Mesodermal cell (in vitro differentiated cells): ENCODE measurements at regions not wholly inside any gene's neighbourhood (a gene's known extent, or its start where the extent isn't known, plus 50 kb on each side); places are given as distances from the start of the nearest gene placed in this dataset.

Experiments
- H3K27ac ChIP-seq: 2 replicates; pipeline ENCODE4 v1.7.0; 2013; ENCODE audit warnings: mild to moderate bottlenecking, low read depth, low read length, moderate library complexity; ENCODE audit not compliant: severe bottlenecking
- H3K36me3 ChIP-seq: 2 replicates; pipeline ENCODE4 v1.7.1; 2013; ENCODE audit warnings: mild to moderate bottlenecking, low read length, moderate library complexity; ENCODE audit not compliant: control insufficient read depth, insufficient read depth
- H3K4me1 ChIP-seq: one replicate; pipeline ENCODE4 v1.7.1; 2013; ENCODE audit warnings: mild to moderate bottlenecking, low read length; ENCODE audit not compliant: insufficient read depth, control insufficient read depth, poor library complexity, severe bottlenecking
- H3K4me3 ChIP-seq: 2 replicates; pipeline ENCODE4 v1.7.0; 2013; ENCODE audit warnings: low read length, control low read depth, mild to moderate bottlenecking; ENCODE audit not compliant: insufficient read depth, poor library complexity, severe bottlenecking; ENCODE audit errors: extremely low read depth
- H3K9me3 ChIP-seq: 2 replicates; pipeline ENCODE4 v1.7.1; 2013; ENCODE audit warnings: mild to moderate bottlenecking, low read length, moderate library complexity; ENCODE audit not compliant: control insufficient read depth
- WGBS, 2 experiments: methylation state at CpG; one replicate each; pipeline ENCODE4 v1.1.5; 2013; ENCODE audit warnings: missing lambda C conversion rate in 2 of 2; ENCODE audit not compliant: insufficient coverage in 2 of 2; 5-methylcytosine and 5-hydroxymethylcytosine counted together

DNA sequence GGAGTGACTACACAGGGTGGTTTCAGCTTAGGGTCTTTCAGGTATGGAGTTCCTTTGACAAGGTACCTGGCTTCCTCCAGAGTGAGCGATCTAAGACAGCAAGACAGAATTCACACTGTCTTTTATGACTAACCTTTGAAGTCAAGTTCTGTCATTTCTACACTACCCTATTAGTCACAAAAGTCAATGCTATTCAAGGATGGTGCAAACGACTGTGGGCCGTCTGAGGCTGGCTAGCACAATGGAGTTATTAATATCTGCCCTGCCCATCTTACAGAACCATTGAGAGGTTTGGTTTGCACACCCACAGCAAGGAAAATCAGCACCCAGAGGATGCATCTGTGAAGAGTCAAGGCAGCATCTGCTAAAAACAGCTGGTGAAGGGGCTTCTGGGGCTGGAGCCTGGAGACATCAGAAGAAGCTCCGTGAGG is 62.9 kb upstream of the XCR1 start:
- H3K36me3 ChIP-seq, result no peaks in the 10 kb centered on the region
- 81 to 88% methylated on average over 2 of the region's 4 CpGs for WGBS, 2 experiments
- no peak overlapping the region for H3K27ac ChIP-seq
- no peaks in the 10 kb centered on the region for H3K4me1 ChIP-seq
- H3K9me3 ChIP-seq, result no peaks in the 10 kb centered on the region
- H3K4me3 ChIP-seq, result no peak overlapping the region

DNA sequence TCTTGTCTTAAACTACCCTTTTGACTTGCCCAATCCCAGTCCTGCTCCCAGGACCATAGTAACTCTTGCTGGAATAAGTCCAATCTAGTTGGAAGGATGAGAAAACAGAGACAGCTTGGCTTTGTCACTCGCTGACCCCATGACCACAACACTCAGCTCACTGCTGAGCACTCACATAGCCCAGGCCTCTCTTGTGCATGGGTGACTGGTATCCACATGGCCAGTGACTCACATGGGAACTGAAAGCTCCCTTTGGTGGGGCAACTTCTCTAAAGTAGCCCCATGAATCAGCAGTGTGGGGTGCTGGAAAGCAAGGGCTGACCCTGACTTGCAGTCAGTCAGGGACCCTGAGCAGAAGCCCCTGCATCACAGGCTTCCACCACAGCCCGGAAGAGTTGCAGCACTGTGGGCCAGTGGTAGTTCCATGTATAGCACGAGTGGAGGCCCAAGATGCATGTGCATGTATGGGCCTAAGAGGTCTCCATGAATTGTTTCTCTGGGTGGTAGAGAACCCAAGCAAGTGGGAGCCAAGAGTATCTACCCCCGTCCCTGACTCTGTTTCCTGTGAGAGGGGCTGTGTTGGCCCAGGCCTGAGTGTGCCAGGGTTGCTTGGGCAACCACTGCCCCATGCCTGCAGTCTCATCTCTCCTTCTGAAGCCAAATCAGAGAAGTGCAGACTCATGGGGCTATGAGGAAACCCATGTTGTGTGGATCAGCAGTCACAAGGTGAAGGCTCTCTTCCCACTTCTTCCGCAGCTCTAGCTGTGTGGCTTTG is 62.1 kb upstream of the XCR1 start:
- no peaks in the 10 kb centered on the region for H3K36me3 ChIP-seq
- no peaks in the 10 kb centered on the region for H3K4me1 ChIP-seq
- H3K27ac ChIP-seq, result no peak overlapping the region
- H3K9me3 ChIP-seq, result no peaks in the 10 kb centered on the region
- no peak overlapping the region for H3K4me3 ChIP-seq
- WGBS, 2 experiments, result 91 to 94% methylated on average over 4 of the region's 5 CpGs

DNA sequence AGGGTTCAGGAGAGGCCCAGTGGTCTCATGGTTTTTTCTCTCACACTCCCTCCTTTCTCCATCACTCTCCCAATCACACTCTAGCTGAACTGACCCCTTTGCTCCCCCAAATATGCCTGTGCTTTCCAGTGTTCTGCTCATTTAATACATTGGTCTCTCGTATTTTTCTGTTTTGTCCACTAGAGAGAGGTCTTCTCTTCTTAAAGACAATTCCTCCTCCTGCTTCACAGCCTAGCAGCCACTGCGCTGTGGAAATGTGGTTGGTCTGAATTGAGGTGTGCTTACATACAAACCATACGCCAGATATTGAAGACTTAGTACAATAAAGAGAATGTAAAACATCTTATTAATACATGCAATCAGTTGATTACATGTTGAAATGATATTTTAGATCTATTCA is 60.6 kb upstream of the XCR1 start:
- Histone ChIP-seq H3K27ac (no peak overlapping the region), H3K9me3 (no peaks in the 10 kb centered on the region), H3K4me3 (no peak overlapping the region), H3K4me1 (peaks cover 3% of the 10 kb centered on the region), H3K36me3 (no peaks in the 10 kb centered on the region)
- no CpG with 5 or more reads among the region's 3 CpGs for WGBS, 2 experiments

- 85 to 95% methylated on average over 2 of the region's 5 CpGs for WGBS, 2 experiments
- Histone ChIP-seq H3K27ac (no peak overlapping the region), H3K4me1 (peaks cover 3% of the 10 kb centered on the region), H3K36me3 (no peaks in the 10 kb centered on the region), H3K4me3 (no peak overlapping the region), H3K9me3 (no peaks in the 10 kb centered on the region)
These were observed 59.7 kb upstream of the XCR1 start for GRCh38 chr3:46086986-46087385.

- WGBS, 2 experiments, result 80 to 88% methylated on average over 4 of the region's 4 CpGs
- H3K36me3 ChIP-seq, result no peaks in the 10 kb centered on the region
- peaks cover 3% of the 10 kb centered on the region for H3K4me1 ChIP-seq
- no peak overlapping the region for H3K27ac ChIP-seq
- H3K9me3 ChIP-seq, result no peaks in the 10 kb centered on the region
- no peak overlapping the region for H3K4me3 ChIP-seq
These were observed 58.8 kb upstream of the XCR1 start for GRCh38 chr3:46086083-46086437.

DNA sequence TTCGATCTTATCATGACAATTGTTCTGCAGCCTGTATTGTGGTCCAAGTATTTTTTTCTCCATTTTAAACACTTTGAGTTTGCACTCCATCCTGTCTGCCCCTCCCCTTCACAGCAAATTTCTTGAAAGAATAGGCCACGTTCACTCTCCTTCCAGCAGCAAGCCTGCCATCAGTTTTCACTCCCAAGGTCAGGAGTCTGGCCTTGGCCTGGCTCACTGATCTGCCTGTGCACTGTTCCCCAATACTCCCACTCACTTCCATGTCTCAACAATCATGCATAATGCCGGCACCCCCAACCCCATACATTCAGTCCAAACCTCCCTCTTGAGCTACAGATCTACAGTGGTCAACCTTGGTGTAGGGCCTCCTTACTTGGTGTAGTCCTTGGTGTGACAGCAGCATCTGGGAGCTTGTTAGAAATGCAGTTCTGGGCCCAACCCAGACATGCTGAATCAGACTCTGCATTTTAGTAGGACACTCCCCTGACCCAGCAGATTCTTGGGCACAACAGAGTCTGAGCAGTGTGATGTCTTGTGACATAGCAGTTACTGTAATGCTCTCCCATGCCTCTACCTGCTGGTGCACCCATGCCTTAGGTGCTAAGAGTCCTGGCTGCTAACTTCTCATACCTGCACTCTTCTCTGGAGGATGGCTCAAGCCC is 58.3 kb upstream of the XCR1 start:
- Histone ChIP-seq H3K9me3 (no peaks in the 10 kb centered on the region), H3K36me3 (no peaks in the 10 kb centered on the region), H3K27ac (no peak overlapping the region), H3K4me1 (peaks cover 3% of the 10 kb centered on the region), H3K4me3 (no peak overlapping the region)
- WGBS, 2 experiments, result 69 to 100% methylated on average over 1 to 2 of the region's 3 CpGs

DNA sequence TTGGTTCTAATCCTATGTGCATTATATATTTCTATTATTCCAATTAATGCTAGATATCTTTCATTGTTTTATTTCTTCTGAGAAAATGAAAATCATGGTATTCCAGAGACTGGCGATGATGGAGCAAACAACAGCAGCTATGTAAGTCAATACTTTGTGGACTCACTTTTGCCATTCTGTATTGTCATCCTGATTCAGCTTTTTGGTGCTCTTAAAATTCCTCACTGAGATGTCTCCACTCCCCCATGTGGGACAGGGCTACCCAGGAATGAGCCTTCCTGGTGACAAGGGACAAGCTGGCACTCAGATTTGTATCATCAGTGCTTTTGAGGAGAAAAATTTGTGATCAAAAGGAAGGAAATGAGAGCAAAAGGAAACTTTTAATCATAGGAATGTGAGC is 56.7 kb upstream of the XCR1 start:
- H3K4me1 ChIP-seq, result peaks cover 3% of the 10 kb centered on the region
- H3K27ac ChIP-seq, result no peak overlapping the region
- no peaks in the 10 kb centered on the region for H3K36me3 ChIP-seq
- WGBS, 2 experiments, result 100% methylated on average over 1 of the region's 1 CpG
- H3K4me3 ChIP-seq, result no peak overlapping the region
- H3K9me3 ChIP-seq, result no peaks in the 10 kb centered on the region

DNA sequence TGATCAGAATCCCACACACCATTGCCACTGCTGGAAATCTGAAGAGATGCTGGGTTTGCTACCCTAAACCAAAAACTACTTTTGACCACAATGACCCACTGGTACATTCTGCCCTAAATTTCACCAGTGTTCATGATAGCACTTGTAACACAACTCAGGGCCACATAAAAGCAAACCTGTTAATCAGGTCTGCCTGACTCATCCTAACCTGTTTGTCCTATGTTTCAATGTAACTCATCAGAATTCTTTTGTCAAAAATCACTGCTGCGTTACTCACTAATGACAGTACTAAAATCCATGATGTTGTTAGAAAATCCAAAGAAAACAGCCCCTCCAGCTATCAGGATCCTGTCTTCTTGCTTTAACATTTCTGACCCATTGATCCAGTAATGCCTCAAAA is 55.6 kb upstream of the XCR1 start:
- H3K9me3 ChIP-seq, result no peaks in the 10 kb centered on the region
- no peaks in the 10 kb centered on the region for H3K36me3 ChIP-seq
- WGBS, 2 experiments, result 100% methylated on average over 1 of the region's 1 CpG; no CpG with 5 or more reads in 1 of the 2 experiments
- H3K4me1 ChIP-seq, result peaks cover 3% of the 10 kb centered on the region
- no peak overlapping the region for H3K27ac ChIP-seq
- H3K4me3 ChIP-seq, result no peak overlapping the region

DNA sequence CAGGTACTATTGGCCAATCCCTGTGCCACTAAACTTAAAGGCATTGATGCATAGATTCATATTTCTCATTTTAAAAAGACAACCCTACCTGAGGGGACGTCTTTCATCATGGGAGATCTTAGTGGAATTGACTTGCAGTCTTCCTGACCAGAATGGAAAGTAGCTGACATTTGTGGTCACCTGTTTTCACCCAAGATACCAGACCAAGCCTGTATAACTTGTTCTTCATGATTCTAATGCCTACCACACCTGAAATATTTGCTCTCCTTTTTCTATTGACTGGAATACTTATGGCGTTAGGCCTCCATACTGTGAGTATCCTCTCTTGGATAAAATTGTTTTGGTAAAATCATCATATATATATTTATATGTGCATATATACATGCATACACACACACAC is 54.7 kb upstream of the XCR1 start:
- H3K4me1 ChIP-seq, result peaks cover 3% of the 10 kb centered on the region
- no peak overlapping the region for H3K4me3 ChIP-seq
- H3K27ac ChIP-seq, result no peak overlapping the region
- H3K9me3 ChIP-seq, result no peaks in the 10 kb centered on the region
- 83 to 100% methylated on average over 1 of the region's 2 CpGs for WGBS, 2 experiments
- no peaks in the 10 kb centered on the region for H3K36me3 ChIP-seq

GRCh38 chr3:46080969-46081345 is 53.7 kb upstream of the XCR1 start:
- WGBS, 2 experiments, result 91 to 100% methylated on average over 1 of the region's 2 CpGs
- Histone ChIP-seq H3K4me3 (no peak overlapping the region), H3K4me1 (peaks cover 3% of the 10 kb centered on the region), H3K9me3 (no peaks in the 10 kb centered on the region), H3K36me3 (no peaks in the 10 kb centered on the region), H3K27ac (no peak overlapping the region)
